GM21515 (cell line): ENCODE measurements at regions not wholly inside any gene's neighbourhood (a gene's known extent, or its start where the extent isn't known, plus 50 kb on each side); places are given as distances from the start of the nearest gene placed in this dataset.
"Not testable (repeated sequence)": the region's sequence is repeated elsewhere in the genome, so short reads cannot be mapped to it uniquely, and the experiment has no call there.

ENCODE experiments used
- ATAC-seq: cut with Tn5 transposase; IDR thresholded peaks from one replicate; pipeline ENCODE4 v1.9.1; 2021; ENCODE audit not compliant: unreplicated experiment

GRCh38 chrX:42157923-42158322 is 234.6 kb upstream of the CASK start:
- ATAC-seq = not testable (repeated sequence)

GRCh38 chrX:42151808-42152207 is 228.5 kb upstream of the CASK start:
- no peak for ATAC-seq

- no peak for ATAC-seq
These were observed 226.4 kb upstream of the CASK start for GRCh38 chrX:42149765-42150164.

GRCh38 chrX:42149281-42149680 is 225.9 kb upstream of the CASK start:
- ATAC-seq = no peak

GRCh38 chrX:42143866-42144592 is 220.7 kb upstream of the CASK start:
- ATAC-seq = no peak

- ATAC-seq = no peak
These were observed 217.0 kb upstream of the CASK start for GRCh38 chrX:42140320-42140719.

- no peak for ATAC-seq
These were observed 212.4 kb upstream of the CASK start for GRCh38 chrX:42135583-42136228.

GRCh38 chrX:42131856-42132255 is 208.5 kb upstream of the CASK start:
- no peak for ATAC-seq

GRCh38 chrX:42129022-42129940 is 205.9 kb upstream of the CASK start:
- no peak for ATAC-seq

- ATAC-seq = no peak
These were observed 205.2 kb upstream of the CASK start for GRCh38 chrX:42128587-42128986.

- peak; percentile 81 for ATAC-seq
These were observed 204.7 kb upstream of the CASK start for GRCh38 chrX:42128020-42128419.

- peak; percentile 42 for ATAC-seq
These were observed 204.2 kb upstream of the CASK start for GRCh38 chrX:42127563-42127962.

- no peak for ATAC-seq
These were observed 200.0 kb upstream of the CASK start for GRCh38 chrX:42123369-42123768.

- no peak for ATAC-seq
These were observed 195.7 kb upstream of the CASK start for GRCh38 chrX:42119076-42119475.

GRCh38 chrX:42117318-42117717 is 194.0 kb upstream of the CASK start:
- peak; percentile 98 for ATAC-seq

GRCh38 chrX:42109428-42109827 is 186.1 kb upstream of the CASK start:
- no peak for ATAC-seq

- no peak for ATAC-seq
These were observed 184.4 kb upstream of the CASK start for GRCh38 chrX:42107495-42108488.

GRCh38 chrX:42106556-42106955 is 183.2 kb upstream of the CASK start:
- ATAC-seq = no peak

GRCh38 chrX:42102586-42103282 is 179.4 kb upstream of the CASK start:
- ATAC-seq = no peak

- ATAC-seq = no peak
These were observed 175.5 kb upstream of the CASK start for GRCh38 chrX:42098900-42099299.
